ENCODE measurements at regions not wholly inside any gene's neighbourhood (a gene's known extent, or its start where the extent isn't known, plus 50 kb on each side); places are given as distances from the start of the nearest gene placed in this dataset.
A peak's percentile ranks its signal among the peaks of the same experiment; 100 is the strongest.

DNA sequence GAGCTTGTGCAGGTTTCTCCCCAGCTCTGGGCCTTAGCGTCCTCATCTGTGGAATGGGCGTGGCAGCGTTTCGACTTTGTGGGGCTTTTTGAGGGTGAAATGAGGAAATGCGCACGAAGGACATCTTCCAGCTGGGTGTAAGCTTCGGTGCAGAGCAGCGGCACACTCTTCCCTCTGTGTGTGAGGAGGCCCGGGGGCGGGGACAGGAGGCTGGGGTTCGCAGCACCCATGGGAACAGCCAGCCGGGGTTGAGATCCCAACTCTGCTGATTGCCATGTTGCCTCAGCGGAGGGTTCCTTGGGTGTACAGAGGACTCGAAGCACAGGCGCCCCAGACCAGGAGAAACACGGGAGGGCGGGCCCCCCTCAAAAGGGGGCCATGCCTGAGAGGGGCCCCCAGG, 265.6 kb downstream of the NSG2 start:
- DNase-seq (ENCODE audit: low read depth), result no peak

- peak; percentile 29 for DNase-seq (ENCODE audit: low read depth)
These were observed 266.2 kb downstream of the NSG2 start for GRCh38 chr5:174311531-174312269.

DNA sequence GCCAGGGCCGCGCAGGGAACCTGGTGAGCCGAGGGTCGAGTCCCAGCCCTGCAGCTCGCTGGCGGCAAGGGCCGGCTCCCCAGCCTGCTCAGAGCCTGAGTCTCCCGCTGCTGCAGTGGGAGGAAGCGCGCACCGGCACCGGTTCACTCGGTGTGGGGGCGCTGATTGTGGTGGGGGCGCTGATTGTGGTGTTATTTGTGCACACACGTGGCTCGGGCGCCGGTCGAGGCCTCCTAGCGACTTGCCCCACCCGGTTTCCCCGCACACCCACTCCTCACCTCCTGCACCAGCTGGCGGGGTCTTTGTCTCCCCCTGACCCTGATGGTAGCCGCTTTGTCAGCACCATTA, 266.7 kb downstream of the NSG2 start:
- DNase-seq (ENCODE audit: low read depth), result no peak

GRCh38 chr5:174312641-174313040, 267.1 kb downstream of the NSG2 start:
- no peak for DNase-seq (ENCODE audit: low read depth)

DNA sequence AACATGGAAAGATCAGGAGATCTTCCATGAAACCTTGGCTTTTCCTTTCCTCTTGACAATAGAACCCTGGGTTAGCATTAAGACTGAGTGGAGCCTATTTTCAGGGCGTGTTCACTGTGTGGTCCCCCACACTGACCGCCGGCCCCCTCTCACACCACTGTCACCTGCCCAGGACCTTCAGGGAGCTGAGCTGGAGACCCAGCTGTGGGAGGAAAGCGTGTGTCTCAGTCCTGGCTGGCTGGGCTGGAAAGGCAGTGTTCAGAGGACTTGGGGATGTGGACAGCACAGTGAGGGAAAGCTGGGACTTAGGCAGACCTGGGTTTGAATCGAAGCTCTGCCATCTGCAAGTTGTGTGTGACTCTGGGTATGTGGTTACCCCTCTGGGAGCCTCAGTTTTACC, 268.1 kb downstream of the NSG2 start:
- no peak for DNase-seq (ENCODE audit: low read depth)

DNA sequence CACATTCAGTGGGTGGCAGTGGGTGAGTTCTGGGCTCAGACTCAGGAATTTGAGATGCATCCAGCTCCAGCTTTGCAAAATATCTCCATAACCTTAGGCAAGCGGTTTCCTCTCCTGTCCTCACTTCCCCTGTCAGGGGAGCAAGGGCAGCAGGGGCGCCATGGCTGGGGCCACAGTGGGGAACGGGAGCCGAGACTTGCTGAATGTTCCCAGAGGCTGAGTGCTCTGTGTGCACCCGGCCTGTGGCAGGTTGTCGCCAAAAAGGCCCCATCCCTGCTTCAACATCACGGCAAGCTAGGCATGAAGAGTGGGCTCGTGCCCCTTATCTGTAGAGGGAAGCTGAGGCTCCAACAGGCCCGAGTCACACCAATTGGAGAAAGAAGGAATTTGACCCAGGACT, 268.8 kb downstream of the NSG2 start:
- no peak for DNase-seq (ENCODE audit: low read depth)

DNA sequence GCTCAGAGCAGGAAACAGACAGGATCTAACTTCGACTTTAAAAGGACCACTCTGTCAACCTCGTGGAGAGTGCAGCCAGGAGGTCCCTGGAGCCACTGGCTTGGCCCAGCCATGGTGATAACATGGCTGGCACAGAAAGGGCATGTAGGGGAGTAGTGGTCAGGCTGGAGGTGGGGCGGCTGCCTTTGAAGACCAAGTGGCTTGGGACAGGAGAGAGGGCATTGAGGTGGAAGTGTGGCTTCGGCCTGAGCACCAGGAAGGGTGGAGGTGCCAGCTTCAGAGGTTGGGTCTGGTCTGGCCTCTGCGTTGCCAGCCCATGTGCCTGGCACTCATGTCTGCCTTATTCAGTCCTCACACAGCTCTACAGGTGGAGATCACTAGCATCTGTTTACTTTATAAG, 270.0 kb downstream of the NSG2 start:
- no peak for DNase-seq (ENCODE audit: low read depth)

GRCh38 chr5:174315871-174316270, 270.4 kb downstream of the NSG2 start:
- no peak for DNase-seq (ENCODE audit: low read depth)

DNA sequence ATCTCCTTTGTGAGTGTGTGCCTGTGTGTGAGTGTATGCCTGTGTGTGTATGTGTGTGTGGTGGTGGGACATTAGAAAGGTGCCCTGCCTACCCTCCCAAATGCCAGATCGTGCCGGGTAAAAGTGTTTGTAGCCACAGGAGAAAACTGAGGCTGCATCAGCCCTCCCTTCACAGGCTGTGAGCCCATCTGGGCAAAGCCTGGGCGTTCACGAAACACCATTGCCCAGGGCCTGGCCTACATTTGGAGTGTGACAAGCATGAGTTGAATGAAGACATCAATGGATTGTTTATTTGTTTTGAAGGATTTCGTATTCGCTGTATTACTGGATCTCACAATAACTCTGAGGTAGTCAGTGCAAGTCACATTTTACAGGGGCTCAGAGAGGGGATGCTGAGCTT, 270.8 kb downstream of the NSG2 start:
- no peak for DNase-seq (ENCODE audit: low read depth)

GRCh38 chr5:174317256-174317894, 271.9 kb downstream of the NSG2 start:
- DNase-seq (ENCODE audit: low read depth), result no peak

DNA sequence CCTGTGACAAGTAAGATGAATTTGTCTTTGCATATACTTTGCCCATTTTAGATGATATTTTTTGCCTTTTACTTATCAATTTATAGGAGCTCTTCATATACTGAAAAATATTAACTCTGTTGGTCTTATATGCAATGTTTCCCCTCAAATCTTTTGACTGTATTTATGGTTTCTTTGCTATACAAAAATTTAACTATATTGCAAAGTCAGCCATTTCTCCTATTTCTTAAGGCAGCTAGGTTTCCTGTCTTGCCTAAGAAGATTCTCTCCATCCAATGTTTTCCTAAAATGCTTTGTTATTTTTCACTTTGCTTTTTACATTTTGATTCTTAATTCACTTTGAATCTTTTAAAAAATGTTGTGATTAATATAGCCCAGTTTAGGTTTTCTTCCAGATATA, 273.1 kb downstream of the NSG2 start:
- no peak for DNase-seq (ENCODE audit: low read depth)

- DNase-seq (ENCODE audit: low read depth), result no peak
These were observed 274.0 kb downstream of the NSG2 start for GRCh38 chr5:174319551-174319950.

DNA sequence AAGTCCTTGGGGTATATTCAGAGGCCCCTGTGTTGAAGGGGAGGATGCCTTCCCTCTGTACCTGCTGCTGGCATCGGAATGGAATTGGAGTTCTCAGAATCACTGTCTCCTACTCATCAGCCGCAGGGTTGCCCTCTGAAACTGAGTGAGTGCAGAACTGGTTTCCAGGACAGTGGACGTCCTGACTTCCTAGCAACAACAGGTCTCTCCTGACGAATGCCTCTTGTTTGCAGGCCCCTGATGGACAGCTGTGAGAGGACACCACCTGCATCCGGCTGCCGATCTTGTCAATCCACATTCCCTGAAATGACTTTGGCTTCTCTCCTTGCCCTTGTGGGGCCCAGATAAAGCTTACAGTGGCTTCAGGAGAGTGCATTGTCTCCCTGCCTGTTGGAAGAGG, 274.5 kb downstream of the NSG2 start:
- DNase-seq (ENCODE audit: low read depth), result no peak

DNA sequence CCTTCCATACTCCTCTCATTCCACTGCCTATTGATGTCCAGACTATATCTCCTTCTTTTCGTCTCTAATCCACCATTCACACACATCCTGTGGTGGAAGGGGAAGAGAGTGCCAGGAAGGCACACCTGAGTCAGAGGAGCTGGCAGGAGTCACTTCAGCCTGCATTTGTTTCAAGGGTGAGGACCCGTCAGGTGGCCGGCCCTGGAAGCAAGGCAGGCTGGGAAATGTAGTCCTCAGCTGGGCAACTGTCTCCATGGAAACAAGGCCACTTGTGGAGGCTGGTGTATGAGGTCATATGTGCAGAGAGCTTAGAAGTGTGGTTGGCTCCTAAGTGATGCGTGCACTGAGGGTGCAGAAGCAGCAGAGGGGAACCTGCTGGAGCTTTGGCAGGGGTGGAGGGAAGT, 278.4 kb downstream of the NSG2 start:
- DNase-seq (ENCODE audit: low read depth), result no peak

GRCh38 chr5:174324680-174325079, 279.2 kb downstream of the NSG2 start:
- no peak for DNase-seq (ENCODE audit: low read depth)

DNA sequence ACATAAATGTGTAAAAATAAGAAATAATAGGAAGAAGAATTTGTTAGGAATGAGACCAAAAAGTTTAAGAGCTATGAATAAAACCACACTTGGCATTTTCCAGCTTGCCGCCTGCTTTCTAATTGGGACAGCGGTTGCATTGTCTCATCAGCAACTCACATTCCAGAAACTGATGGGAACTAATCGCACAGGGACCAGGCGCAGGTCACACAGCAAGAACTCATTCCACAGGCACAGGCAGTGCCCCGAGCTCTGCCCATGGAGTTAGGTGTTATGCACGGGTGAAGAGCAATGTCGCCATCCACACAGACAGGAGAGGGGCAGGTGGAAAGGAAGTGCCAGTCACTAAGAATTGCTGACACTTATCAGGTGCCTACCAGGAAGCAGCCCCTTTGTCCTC, 279.9 kb downstream of the NSG2 start:
- no peak for DNase-seq (ENCODE audit: low read depth)

GRCh38 chr5:174325961-174326360, 280.5 kb downstream of the NSG2 start:
- DNase-seq (ENCODE audit: low read depth), result no peak

- no peak for DNase-seq (ENCODE audit: low read depth)
These were observed 280.9 kb downstream of the NSG2 start for GRCh38 chr5:174326372-174326771.

GRCh38 chr5:174327317-174327864, 281.9 kb downstream of the NSG2 start:
- DNase-seq (ENCODE audit: low read depth), result peak; percentile 21

DNA sequence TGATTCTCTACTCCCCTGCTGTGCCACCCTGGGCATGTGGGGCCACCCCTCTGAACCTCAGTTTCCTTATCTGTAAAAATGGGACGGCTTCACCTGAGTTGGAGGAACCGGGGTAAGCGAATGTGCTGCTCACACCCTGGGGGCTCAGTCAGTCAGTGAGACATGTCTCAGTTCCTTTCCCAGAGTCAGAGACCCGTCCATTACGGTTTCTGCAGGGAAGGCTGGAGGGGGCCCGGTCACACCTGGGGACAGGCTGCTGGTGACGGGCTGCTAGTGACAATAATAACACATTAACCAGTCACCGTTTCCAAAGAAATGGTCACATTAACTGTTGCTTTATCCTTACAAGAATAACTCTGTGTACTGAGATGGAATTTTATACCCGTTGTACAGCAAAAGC, 282.4 kb downstream of the NSG2 start:
- no peak for DNase-seq (ENCODE audit: low read depth)

DNA sequence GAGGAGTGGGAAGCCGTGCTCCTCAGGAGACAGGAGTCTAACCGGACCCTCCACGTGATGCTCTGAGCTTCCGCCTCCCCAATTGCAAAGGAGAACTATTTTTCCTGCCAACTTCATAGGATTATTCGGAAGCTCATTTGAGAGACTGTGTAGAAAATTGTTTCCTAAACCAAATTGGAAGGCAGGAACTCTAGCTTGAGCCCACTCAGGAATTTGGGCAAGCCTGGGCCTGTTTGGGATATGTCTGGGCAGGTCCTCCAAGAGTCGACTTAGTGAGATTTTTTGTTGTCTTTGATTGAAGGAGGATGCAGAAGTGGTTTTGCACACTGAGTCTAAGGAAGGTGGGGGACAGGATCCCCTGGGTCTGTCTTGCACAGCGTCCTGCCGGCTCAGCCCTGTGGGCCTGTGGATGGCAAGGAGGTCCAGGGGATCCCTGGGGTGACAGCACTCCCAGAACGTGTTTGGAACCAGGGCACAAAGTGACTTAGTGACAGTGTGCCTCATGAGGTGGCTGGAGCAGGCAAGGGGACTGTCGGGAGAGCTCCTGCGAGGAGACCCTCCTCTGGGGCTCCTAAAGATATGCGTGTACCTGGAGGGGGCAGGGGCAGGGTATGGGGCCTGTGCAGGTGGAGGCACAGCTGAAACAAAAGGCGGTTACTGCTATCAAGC, 283.3 kb downstream of the NSG2 start:
- no peak for DNase-seq (ENCODE audit: low read depth)

DNA sequence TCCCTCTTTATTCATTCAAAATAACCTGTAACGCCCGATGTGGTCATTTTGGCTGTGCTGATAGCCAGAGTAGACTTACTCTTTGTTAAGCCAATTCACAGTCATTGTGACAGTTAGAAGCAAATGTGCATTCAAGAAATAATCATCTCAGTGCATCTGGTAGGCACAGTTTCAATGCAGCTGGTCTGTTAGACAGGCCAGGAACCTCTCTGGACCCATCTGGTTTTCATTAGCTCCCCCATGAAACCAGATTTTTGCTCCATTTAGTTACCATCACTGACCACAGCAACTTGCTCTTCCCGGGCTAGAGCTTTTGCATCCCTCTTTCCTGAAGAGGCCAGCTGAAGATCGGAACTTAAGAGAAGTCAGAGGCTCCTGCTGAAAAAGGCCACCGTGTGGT, 284.2 kb downstream of the NSG2 start:
- DNase-seq (ENCODE audit: low read depth), result no peak

DNA sequence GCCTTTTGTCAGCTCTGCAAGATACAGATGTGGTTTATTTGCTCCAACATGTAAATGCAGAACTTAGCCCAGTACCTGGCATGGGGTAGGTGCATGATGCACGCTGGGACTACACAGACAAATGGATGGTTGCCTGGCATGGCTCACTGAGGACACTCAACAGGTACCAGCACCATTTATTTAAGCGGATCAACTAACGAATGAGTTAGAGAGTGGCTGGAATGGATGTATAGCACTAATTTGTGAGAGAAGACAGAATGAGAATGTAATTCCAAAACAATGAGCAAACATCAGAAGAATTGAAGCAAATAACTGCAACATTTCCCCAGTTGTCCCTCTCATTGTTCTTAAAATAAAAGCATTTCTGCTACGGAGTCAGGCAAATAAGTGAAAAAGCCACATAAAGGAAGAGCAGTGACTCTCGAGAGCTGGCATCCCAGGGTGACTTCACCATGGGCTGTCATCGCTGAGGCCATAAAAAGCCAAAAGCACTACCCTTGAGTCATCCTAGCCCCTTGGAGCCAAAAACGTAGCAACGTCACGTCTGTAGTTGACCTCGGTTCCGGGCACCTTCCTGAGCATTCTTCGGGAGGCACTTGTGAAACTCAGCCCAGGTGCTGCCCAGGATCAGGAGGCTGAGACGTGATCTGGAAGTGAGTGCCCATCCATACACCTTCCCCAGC, 290.3 kb downstream of the NSG2 start:
- DNase-seq (ENCODE audit: low read depth), result no peak

Data from T follicular helper cell (primary cell).